ENCODE measurements at regions not wholly inside any gene's neighbourhood (a gene's known extent, or its start where the extent isn't known, plus 50 kb on each side); places are given as distances from the start of the nearest gene placed in this dataset.

DNA sequence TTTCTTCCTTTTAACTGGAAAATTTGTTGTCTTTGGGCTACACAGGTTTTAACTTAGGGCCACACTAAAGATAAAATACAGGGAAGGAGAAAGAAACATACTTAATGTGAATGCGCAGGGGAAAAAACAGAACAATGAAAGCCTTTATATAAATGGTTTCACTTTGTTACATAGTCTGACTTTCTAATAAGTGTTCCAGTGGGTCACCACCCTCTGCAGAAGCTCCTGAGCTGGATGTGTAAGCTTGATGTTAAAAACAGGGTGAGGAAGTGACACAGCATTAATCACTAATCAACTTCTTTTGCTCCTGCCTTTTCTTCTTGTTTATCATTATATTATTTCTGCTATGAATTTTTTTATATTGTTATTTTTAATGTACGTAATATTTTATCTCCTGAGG, 445.6 kb upstream of the CA10 start:
- no peak for TF ChIP-seq EZH2 (IDR thresholded peaks at IDR 0.05; ENCODE audit: low read depth)
- TF ChIP-seq, protein P1, sequence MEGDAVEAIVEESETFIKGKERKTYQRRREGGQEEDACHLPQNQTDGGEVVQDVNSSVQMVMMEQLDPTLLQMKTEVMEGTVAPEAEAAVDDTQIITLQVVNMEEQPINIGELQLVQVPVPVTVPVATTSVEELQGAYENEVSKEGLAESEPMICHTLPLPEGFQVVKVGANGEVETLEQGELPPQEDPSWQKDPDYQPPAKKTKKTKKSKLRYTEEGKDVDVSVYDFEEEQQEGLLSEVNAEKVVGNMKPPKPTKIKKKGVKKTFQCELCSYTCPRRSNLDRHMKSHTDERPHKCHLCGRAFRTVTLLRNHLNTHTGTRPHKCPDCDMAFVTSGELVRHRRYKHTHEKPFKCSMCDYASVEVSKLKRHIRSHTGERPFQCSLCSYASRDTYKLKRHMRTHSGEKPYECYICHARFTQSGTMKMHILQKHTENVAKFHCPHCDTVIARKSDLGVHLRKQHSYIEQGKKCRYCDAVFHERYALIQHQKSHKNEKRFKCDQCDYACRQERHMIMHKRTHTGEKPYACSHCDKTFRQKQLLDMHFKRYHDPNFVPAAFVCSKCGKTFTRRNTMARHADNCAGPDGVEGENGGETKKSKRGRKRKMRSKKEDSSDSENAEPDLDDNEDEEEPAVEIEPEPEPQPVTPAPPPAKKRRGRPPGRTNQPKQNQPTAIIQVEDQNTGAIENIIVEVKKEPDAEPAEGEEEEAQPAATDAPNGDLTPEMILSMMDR (conservative IDR thresholded peaks at IDR 0.05) = no peak
